ENCODE measurements at regions not wholly inside any gene's neighbourhood (a gene's known extent, or its start where the extent isn't known, plus 50 kb on each side); places are given as distances from the start of the nearest gene placed in this dataset.

- Histone ChIP-seq H3K27ac (ENCODE audit: low read depth in 1 of 2, low read length in 2 of 2) (no peak overlapping the region), H3K4me1 (ENCODE audit: insufficient read depth, low read length) (no peaks in the 10 kb centered on the region), H3K4me3 (ENCODE audit: low read length) (no peak overlapping the region), H3K36me3 (ENCODE audit: insufficient read depth, low read length) (no peaks in the 10 kb centered on the region), H3K9me3 (ENCODE audit: control insufficient read depth in 1 of 2, insufficient read depth in 1 of 2, low read length in 2 of 2) (peaks cover 0 to 4% of the 10 kb centered on the region in 2 experiments), H3K27me3 (ENCODE audit: control insufficient read depth in 1 of 2, insufficient read depth in 2 of 2, low read length in 2 of 2) (no peaks in the 10 kb centered on the region)
- H3K27ac Mint-ChIP-seq = no peak overlapping the region
- H3K4me3 Mint-ChIP-seq = no peak overlapping the region
- ChIA-PET POLR2A (no interaction called here), CTCF (no interaction called here)
- H3K9me3 Mint-ChIP-seq = peaks cover 6% of the 10 kb centered on the region
- no peak for TF ChIP-seq CTCF (IDR thresholded peaks at IDR 0.05)
- H3K4me1 Mint-ChIP-seq (ENCODE audit: low read depth) = no peaks in the 10 kb centered on the region
- no peaks in the 10 kb centered on the region for H3K36me3 Mint-ChIP-seq (ENCODE audit: low read depth)
- intact Hi-C loops (cut with DNase I, micrococcal nuclease) = no loop called here
- peaks cover 2% of the 10 kb centered on the region for H3K27me3 Mint-ChIP-seq
- DNase-seq = no peak
- ATAC-seq (ENCODE audit: poor library complexity) = no peak
Measured at GRCh38 chr3:137199678-137200077, 241.9 kb downstream of the IL20RB start.

- ChIA-PET POLR2A (no interaction called here), CTCF (no interaction called here)
- peaks cover 4% of the 10 kb centered on the region for H3K27me3 Mint-ChIP-seq
- no peaks in the 10 kb centered on the region for H3K36me3 ChIP-seq (ENCODE audit: insufficient read depth, low read length)
- DNase-seq = no peak
- no peaks in the 10 kb centered on the region for H3K4me1 ChIP-seq (ENCODE audit: insufficient read depth, low read length)
- no peaks in the 10 kb centered on the region for H3K27me3 ChIP-seq (ENCODE audit: control insufficient read depth in 1 of 2, insufficient read depth in 2 of 2, low read length in 2 of 2)
- intact Hi-C loops (cut with DNase I, micrococcal nuclease) = no loop called here
- H3K4me3 ChIP-seq (ENCODE audit: low read length) = no peak overlapping the region
- no peak overlapping the region for H3K27ac ChIP-seq (ENCODE audit: low read depth in 1 of 2, low read length in 2 of 2)
- ATAC-seq (ENCODE audit: poor library complexity) = no peak
- no peaks in the 10 kb centered on the region for H3K36me3 Mint-ChIP-seq (ENCODE audit: low read depth)
- H3K4me1 Mint-ChIP-seq (ENCODE audit: low read depth) = no peaks in the 10 kb centered on the region
- TF ChIP-seq CTCF (IDR thresholded peaks at IDR 0.05) = no peak
- peaks cover 0 to 4% of the 10 kb centered on the region in 2 experiments for H3K9me3 ChIP-seq (ENCODE audit: control insufficient read depth in 1 of 2, insufficient read depth in 1 of 2, low read length in 2 of 2)
- peaks cover 6% of the 10 kb centered on the region for H3K9me3 Mint-ChIP-seq
- H3K27ac Mint-ChIP-seq = no peak overlapping the region
- H3K4me3 Mint-ChIP-seq = no peak overlapping the region
Measured at GRCh38 chr3:137201066-137201465, 243.3 kb downstream of the IL20RB start.

GRCh38 chr3:137202941-137203340 lies 245.2 kb downstream of the IL20RB start:
- no peaks in the 10 kb centered on the region for H3K27me3 ChIP-seq (ENCODE audit: control insufficient read depth in 1 of 2, insufficient read depth in 2 of 2, low read length in 2 of 2)
- H3K27ac ChIP-seq (ENCODE audit: low read depth in 1 of 2, low read length in 2 of 2) = no peak overlapping the region
- peaks cover 0 to 4% of the 10 kb centered on the region in 2 experiments for H3K9me3 ChIP-seq (ENCODE audit: control insufficient read depth in 1 of 2, insufficient read depth in 1 of 2, low read length in 2 of 2)
- no peak overlapping the region for H3K4me3 ChIP-seq (ENCODE audit: low read length)
- Mint-ChIP-seq H3K27me3 (peaks cover 5% of the 10 kb centered on the region), H3K9me3 (peaks cover 6% of the 10 kb centered on the region), H3K36me3 (ENCODE audit: low read depth) (no peaks in the 10 kb centered on the region), H3K4me1 (ENCODE audit: low read depth) (no peaks in the 10 kb centered on the region), H3K27ac (no peak overlapping the region), H3K4me3 (no peak overlapping the region)
- ATAC-seq (ENCODE audit: poor library complexity) (no peak), DNase-seq (no peak)
- no peak for TF ChIP-seq CTCF (IDR thresholded peaks at IDR 0.05)
- H3K4me1 ChIP-seq (ENCODE audit: insufficient read depth, low read length) = no peaks in the 10 kb centered on the region
- CTCF ChIA-PET = no interaction called here
- POLR2A ChIA-PET = no interaction called here
- no peaks in the 10 kb centered on the region for H3K36me3 ChIP-seq (ENCODE audit: insufficient read depth, low read length)
- intact Hi-C loops (cut with DNase I, micrococcal nuclease) = no loop called here

All from CD4-positive, alpha-beta T cell (primary cell).